ENCODE measurements at regions not wholly inside any gene's neighbourhood (a gene's known extent, or its start where the extent isn't known, plus 50 kb on each side); places are given as distances from the start of the nearest gene placed in this dataset.

GRCh38 chr1:9428601-9429341, 110.5 kb upstream of the SLC25A33 start (continued):
- TF ChIP-seq ZNF644 (CRISPR knock-in tag; IDR thresholded peaks at IDR 0.05; ENCODE audit: low read depth) (no peak), NFIB (CRISPR knock-in tag; IDR thresholded peaks at IDR 0.05; ENCODE audit: borderline replicate concordance) (no peak), RCOR2 (CRISPR knock-in tag; IDR thresholded peaks at IDR 0.05) (no peak), CEBPB (IDR thresholded peaks at IDR 0.05; ENCODE audit: borderline replicate concordance, low read depth, low read length) (peak; percentile 53; the same call in 1 of the 2 replicates), ZBTB25 (CRISPR knock-in tag; IDR thresholded peaks at IDR 0.05) (peak; percentile 84), ZNF362 (CRISPR knock-in tag; IDR thresholded peaks at IDR 0.05; ENCODE audit: borderline replicate concordance) (peak; percentile 20; the same call in 1 of the 2 replicates), ZNF256 (CRISPR knock-in tag; conservative IDR thresholded peaks at IDR 0.05) (0 out of 2 replicates have a peak, but pooled peaks have one; percentile 25), MYPOP (CRISPR knock-in tag; IDR thresholded peaks at IDR 0.05) (peak; percentile 64; the same call in 1 of the 2 replicates), ARNTL (CRISPR knock-in tag; IDR thresholded peaks at IDR 0.05) (0 out of 2 replicates have a peak, but pooled peaks have one; percentile 26), PAWR (CRISPR knock-in tag; IDR thresholded peaks at IDR 0.05; ENCODE audit: borderline replicate concordance) (no peak), MTF1 (CRISPR knock-in tag; IDR thresholded peaks at IDR 0.05) (no peak), ASH2L (IDR thresholded peaks at IDR 0.05; ENCODE audit: insufficient read length, low read depth, low read length) (peak; percentile 76), ZNF766 (CRISPR knock-in tag; IDR thresholded peaks at IDR 0.05; ENCODE audit: borderline replicate concordance) (peak; percentile 44; the same call in 1 of the 2 replicates), BCL3 (CRISPR knock-in tag; IDR thresholded peaks at IDR 0.05) (peak; percentile 83), ATM (IDR thresholded peaks at IDR 0.05; ENCODE audit: borderline replicate concordance) (no peak), TIGD3 (CRISPR knock-in tag; IDR thresholded peaks at IDR 0.05; ENCODE audit: borderline replicate concordance) (no peak), ZNF83 (CRISPR knock-in tag; IDR thresholded peaks at IDR 0.05; ENCODE audit: borderline replicate concordance) (no peak), ZNF724P (CRISPR knock-in tag; IDR thresholded peaks at IDR 0.05; ENCODE audit: borderline replicate concordance) (peak; percentile 51; the same call in 1 of the 2 replicates), DZIP1 (CRISPR knock-in tag; IDR thresholded peaks at IDR 0.05) (no peak), ZEB1 (IDR thresholded peaks at IDR 0.05; ENCODE audit: insufficient replicate concordance, low read depth) (peak; percentile 87)
